HG02763 (cell line): ENCODE measurements at regions not wholly inside any gene's neighbourhood (a gene's known extent, or its start where the extent isn't known, plus 50 kb on each side); places are given as distances from the start of the nearest gene placed in this dataset.

Experiments
- ATAC-seq: cut with Tn5 transposase; IDR thresholded peaks from one replicate; pipeline ENCODE4 v1.9.1; 2021; ENCODE audit warnings: mild to moderate bottlenecking, moderate library complexity; ENCODE audit not compliant: unreplicated experiment

DNA sequence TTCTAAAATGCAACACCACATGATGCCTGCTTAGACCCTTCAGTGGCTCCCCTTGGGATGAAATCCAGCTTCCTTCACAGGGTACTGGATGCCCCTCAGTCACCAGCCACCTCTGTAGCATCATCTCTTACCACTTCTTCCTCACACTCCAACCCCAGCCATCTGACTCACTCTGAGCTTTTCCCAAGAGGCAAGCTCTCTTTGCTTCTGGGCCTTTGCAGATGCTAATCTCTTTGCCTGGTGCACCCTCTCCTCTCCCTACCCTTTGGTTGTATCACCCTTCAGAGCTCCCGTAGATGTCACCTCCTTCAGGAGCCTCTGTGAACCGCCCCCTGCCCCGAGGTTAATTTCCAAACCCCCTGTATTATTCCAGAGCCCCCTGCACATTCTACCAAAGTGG is 164.8 kb upstream of the ZC3H12A start:
- ATAC-seq: no peak

GRCh38 chr1:37310064-37310463 is 164.3 kb upstream of the ZC3H12A start:
- no peak for ATAC-seq

GRCh38 chr1:37315371-37315846 is 159.0 kb upstream of the ZC3H12A start:
- no peak for ATAC-seq

GRCh38 chr1:37317870-37318467 is 156.4 kb upstream of the ZC3H12A start:
- no peak for ATAC-seq

- no peak for ATAC-seq
Measured at GRCh38 chr1:37318490-37318889, 155.9 kb upstream of the ZC3H12A start.

- ATAC-seq: no peak
Measured at GRCh38 chr1:37319284-37319683, 155.1 kb upstream of the ZC3H12A start.

DNA sequence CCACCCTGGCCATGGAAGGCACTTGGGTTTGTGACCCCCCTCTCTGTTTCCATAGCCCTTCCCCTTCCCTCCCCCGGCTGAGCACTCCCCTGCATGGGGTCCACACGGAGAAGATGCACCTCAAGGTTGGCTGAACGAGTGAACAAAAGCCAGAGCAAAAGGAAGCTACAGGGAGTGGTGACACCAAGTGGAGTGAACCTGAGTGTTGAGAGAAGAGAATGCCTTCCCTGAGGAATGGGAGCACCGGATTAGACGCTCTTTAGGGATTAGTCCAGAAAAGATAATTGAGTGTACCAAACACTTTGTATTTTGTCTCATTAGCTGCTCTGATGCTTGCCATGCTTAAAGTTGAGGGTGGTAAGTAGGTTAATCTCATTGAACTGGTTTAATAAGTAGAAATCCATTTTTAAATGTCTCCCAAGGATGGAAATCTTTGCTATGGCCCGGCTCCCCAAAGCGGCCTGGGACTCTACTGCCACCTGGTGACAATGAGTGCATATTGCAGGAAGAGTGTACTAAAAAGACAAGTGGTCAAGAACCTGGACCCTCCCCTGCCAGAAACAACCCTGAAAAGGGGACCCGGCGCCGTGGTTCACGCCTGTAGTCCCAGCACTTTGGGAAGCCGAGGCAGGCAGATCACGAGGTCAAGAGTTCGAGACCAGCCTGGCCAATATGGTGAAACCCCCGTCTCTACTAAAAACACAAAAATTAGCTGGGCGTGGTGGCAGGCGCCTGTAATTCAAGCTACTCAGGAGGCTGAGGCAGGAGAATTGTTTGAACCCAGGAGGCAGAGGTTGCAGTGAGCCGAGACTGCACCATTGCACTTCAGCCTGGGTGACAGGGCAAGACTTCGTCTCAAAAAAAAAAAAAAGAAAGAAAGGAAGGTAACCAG is 150.6 kb upstream of the ZC3H12A start:
- ATAC-seq: no peak

- ATAC-seq: no peak
Measured at GRCh38 chr1:37325010-37325409, 149.4 kb upstream of the ZC3H12A start.

GRCh38 chr1:37325509-37326437 is 148.6 kb upstream of the ZC3H12A start:
- ATAC-seq: no peak

- no peak for ATAC-seq
Measured at GRCh38 chr1:37332126-37332525, 142.3 kb upstream of the ZC3H12A start.

DNA sequence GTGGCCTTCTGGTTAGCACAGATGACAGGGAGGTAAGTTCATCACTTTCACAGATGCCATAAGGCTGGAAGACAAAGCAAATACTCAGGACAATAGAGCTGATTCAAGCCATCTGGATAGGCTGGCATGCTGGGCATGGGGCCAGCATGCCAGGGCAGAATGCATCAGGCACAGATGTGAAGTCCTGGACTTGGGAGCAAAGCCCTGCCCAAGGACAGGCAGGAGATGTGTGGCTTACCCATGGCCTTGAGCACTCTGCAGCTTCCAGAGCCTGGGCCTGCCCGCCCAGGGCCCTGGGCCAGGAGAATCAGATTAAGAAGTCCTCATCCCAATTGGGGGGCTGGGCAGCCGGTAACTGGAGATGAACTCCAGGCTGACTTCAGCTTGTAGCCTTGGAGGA is 135.7 kb upstream of the ZC3H12A start:
- no peak for ATAC-seq

DNA sequence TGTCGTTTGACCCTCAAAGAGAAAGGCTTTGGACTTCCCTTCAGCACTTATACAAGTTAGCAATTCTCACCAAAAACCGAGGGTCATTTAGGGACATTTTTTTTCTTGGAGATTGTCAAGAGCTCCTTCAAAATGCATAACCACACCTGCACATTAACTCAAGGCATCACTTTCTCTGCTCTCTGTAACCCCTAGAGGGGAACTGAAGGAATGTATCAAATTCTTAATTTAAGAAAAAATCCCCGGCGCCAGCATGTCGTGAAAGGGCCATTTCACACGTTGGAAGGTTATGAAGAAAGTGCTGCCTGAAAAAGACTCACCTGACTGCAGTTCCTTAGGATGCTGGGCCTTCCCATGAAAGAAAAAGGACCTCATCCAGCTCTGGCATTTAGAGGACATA is 131.6 kb upstream of the ZC3H12A start:
- no peak for ATAC-seq

GRCh38 chr1:37347104-37347649 is 127.2 kb upstream of the ZC3H12A start:
- no peak for ATAC-seq

GRCh38 chr1:37353871-37354270 is 120.5 kb upstream of the ZC3H12A start:
- ATAC-seq: no peak

DNA sequence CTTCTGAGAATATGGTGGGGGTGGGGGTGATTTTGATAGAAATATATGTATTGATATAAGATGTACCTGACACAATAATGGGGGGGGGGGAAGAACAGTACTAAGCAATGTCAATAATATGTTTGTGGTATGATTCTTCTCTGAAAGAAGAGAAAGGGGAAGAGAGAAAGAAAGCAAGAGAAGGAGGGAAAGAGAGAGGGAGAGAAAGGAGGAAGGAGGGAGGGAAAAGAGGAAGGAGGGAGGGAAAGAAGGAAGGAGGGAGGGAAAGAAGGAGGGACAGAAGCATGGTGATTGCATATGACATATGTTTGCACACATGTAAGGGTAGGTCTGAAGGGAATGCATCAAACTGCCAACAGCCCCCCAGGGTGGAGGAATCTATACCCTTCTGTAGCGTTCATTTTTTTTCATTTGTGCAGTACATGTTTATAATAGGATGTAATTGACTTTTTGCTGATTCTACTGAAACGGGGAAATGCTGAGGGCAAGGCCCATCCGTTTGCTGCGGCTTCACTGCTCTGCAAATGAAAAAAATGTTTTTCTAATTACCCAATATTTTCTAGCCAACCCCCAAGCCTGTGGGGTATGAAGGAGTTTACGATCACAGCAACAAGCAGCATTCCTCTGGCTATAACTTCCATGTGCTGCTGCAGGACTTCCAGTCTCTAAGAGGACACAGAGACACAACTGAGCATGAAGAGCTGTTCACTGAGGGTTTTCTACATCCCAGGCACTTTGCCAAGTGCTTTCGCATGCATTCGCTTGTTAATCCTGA is 119.3 kb upstream of the ZC3H12A start:
- no peak for ATAC-seq

GRCh38 chr1:37358992-37359391 is 115.4 kb upstream of the ZC3H12A start:
- ATAC-seq: no peak

GRCh38 chr1:37360011-37360410 is 114.4 kb upstream of the ZC3H12A start:
- ATAC-seq: no peak

- no peak for ATAC-seq
Measured at GRCh38 chr1:37362594-37363385, 111.6 kb upstream of the ZC3H12A start.

DNA sequence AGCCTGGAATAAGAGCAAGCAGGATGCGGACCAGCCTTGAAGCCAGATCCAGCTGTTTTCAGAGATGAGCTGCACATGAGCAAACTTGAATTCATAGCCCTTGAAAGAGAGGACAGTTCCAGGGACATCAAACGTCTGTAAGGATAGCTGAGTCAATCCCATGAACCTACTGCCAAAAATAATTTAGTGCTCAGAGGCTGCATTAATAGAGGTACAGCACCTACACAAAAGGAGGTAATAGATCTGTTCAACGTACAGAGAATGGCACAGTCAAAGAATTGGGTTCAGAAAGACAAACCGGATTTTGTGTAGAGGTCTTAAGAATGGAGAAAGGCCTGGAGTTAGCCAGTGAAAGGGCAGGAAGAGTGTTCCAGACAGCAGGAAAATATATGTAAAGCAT is 110.8 kb upstream of the ZC3H12A start:
- ATAC-seq: no peak
